ENCODE measurements at regions not wholly inside any gene's neighbourhood (a gene's known extent, or its start where the extent isn't known, plus 50 kb on each side); places are given as distances from the start of the nearest gene placed in this dataset.

GRCh38 chr11:98007072-98007471 lies 1013.7 kb upstream of the CNTN5 start:
- TF ChIP-seq EZH2phosphoT487 (IDR thresholded peaks at IDR 0.05; ENCODE audit: borderline replicate concordance, low read length) (no peak), CTCF (IDR thresholded peaks at IDR 0.05; ENCODE audit: low read depth, low read length, poor library complexity, severe bottlenecking) (no peak)
